ENCODE measurements at regions not wholly inside any gene's neighbourhood (a gene's known extent, or its start where the extent isn't known, plus 50 kb on each side); places are given as distances from the start of the nearest gene placed in this dataset.

DNA sequence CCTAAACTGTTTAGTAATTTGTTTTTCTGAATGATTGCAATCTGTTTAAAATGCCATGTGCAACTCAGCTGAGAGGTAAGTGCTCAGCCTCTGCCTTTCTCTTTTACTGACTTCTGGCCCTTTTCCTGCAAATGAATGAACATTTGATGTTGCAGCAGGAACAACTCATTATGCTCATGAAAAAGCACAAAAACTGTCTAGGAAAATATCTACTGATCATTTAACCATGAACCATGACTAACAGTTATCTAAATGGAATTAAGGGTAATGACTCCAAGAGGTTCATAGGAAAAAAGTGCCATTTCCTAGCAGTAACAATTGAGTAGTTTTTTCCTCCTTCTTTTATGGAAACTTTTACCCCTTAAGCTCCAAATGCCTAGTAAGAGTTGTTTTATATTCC lies 70.6 kb upstream of the ANKH start:
- Histone ChIP-seq H3K9me2 (ENCODE audit: insufficient read depth) (no peaks in the 10 kb centered on the region), H3K9me3 (ENCODE audit: low read depth) (no peaks in the 10 kb centered on the region), H3K27ac (no peak overlapping the region), H3F3A (ENCODE audit: insufficient read depth) (no peaks in the 10 kb centered on the region), H3K4me2 (ENCODE audit: unreplicated experiment) (no peak overlapping the region), H3K79me2 (ENCODE audit: insufficient read depth) (no peaks in the 10 kb centered on the region), H3K4me3 (no peak overlapping the region), H3K27me3 (replicated peaks; ENCODE audit: insufficient read depth) (no peaks in the 10 kb centered on the region), H3K9ac (no peak overlapping the region), H2AFZ (no peak overlapping the region), H3K36me3 (ENCODE audit: low read depth) (no peaks in the 10 kb centered on the region), H4K20me1 (ENCODE audit: insufficient read depth) (no peaks in the 10 kb centered on the region), H3K4me1 (ENCODE audit: insufficient read depth) (0 out of 2 replicates have a peak, but pooled peaks cover 6% of the 10 kb centered on the region)
- in situ Hi-C loops (cut with MboI): no loop called here
- DNase-seq: no peak
- TF ChIP-seq EZH2phosphoT487 (IDR thresholded peaks at IDR 0.05; ENCODE audit: insufficient read depth, low read depth) (no peak), EZH2 (IDR thresholded peaks at IDR 0.05; ENCODE audit: insufficient read depth, poor library complexity, severe bottlenecking) (no peak)

DNA sequence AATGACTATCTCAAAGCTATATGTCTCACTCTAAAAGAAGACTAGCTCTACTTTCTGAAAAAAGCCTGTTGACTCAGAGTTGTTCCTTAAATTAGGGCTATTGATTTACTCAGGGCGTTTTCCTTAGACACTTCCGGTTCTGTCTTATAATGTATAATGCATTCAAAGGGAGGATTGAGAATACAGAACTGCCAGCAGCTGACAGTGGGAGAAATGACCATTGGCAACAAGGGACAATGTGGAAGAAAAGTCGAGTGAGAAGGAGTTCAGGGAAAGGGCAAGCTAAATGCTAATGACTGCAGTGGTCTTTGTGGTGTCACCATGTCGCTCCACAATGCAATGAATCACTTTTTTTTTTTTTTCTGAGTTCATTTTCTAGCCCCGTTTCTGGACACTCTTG lies 65.7 kb upstream of the ANKH start:
- Histone ChIP-seq H3K79me2 (ENCODE audit: insufficient read depth) (no peaks in the 10 kb centered on the region), H3K9me3 (ENCODE audit: low read depth) (no peaks in the 10 kb centered on the region), H3K4me2 (ENCODE audit: unreplicated experiment) (no peak overlapping the region), H3K36me3 (ENCODE audit: low read depth) (no peaks in the 10 kb centered on the region), H3K4me1 (ENCODE audit: insufficient read depth) (0 out of 2 replicates have a peak, but pooled peaks cover 15% of the 10 kb centered on the region), H3F3A (ENCODE audit: insufficient read depth) (peaks cover 18% of the 10 kb centered on the region; the same call in 1 of the 2 replicates), H4K20me1 (ENCODE audit: insufficient read depth) (no peaks in the 10 kb centered on the region), H3K9me2 (ENCODE audit: insufficient read depth) (no peaks in the 10 kb centered on the region), H3K9ac (no peak overlapping the region), H3K27me3 (replicated peaks; ENCODE audit: insufficient read depth) (no peaks in the 10 kb centered on the region), H2AFZ (no peak overlapping the region), H3K27ac (no peak overlapping the region), H3K4me3 (no peak overlapping the region)
- in situ Hi-C loops (cut with MboI): no loop called here
- TF ChIP-seq EZH2 (IDR thresholded peaks at IDR 0.05; ENCODE audit: insufficient read depth, poor library complexity, severe bottlenecking): no peak
- no peak for TF ChIP-seq EZH2phosphoT487 (IDR thresholded peaks at IDR 0.05; ENCODE audit: insufficient read depth, low read depth)
- 50 to 55% methylated on average over 5 of the region's 5 CpGs for WGBS, 2 experiments (ENCODE audit: low coverage in 1 of 2, low lambda C conversion rate in 2 of 2, missing lambda C conversion rate in 2 of 2)
- DNase-seq: no peak

DNA sequence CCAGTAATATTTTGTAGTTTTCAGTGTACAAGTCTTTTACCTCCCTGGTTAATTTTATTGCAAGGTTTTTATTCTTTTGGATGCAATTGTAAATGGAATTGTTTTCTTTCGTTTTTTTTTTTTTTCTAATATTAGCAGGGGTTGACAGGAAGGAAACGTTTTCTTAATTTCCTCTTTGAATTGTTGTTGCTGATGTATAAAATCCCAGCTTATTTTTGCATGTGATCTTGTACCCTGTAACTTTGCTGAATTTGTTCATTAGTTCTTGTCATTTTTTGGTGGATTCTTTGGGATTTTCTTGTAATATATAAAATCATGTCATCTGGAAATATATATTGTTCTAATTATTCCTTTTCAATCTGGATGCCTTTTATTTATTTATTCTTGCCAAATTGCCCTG lies 65.0 kb upstream of the ANKH start:
- no peak for DNase-seq
- Histone ChIP-seq H3K27me3 (replicated peaks; ENCODE audit: insufficient read depth) (no peaks in the 10 kb centered on the region), H3K4me2 (ENCODE audit: unreplicated experiment) (no peak overlapping the region), H3F3A (ENCODE audit: insufficient read depth) (peaks cover 18% of the 10 kb centered on the region; the same call in 1 of the 2 replicates), H3K4me3 (no peak overlapping the region), H3K36me3 (ENCODE audit: low read depth) (no peaks in the 10 kb centered on the region), H2AFZ (no peak overlapping the region), H3K9me3 (ENCODE audit: low read depth) (no peaks in the 10 kb centered on the region), H3K4me1 (ENCODE audit: insufficient read depth) (0 out of 2 replicates have a peak, but pooled peaks cover 15% of the 10 kb centered on the region), H3K9me2 (ENCODE audit: insufficient read depth) (no peaks in the 10 kb centered on the region), H3K79me2 (ENCODE audit: insufficient read depth) (no peaks in the 10 kb centered on the region), H4K20me1 (ENCODE audit: insufficient read depth) (no peaks in the 10 kb centered on the region), H3K27ac (no peak overlapping the region), H3K9ac (no peak overlapping the region)
- TF ChIP-seq EZH2phosphoT487 (IDR thresholded peaks at IDR 0.05; ENCODE audit: insufficient read depth, low read depth) (no peak), EZH2 (IDR thresholded peaks at IDR 0.05; ENCODE audit: insufficient read depth, poor library complexity, severe bottlenecking) (no peak)
- in situ Hi-C loops (cut with MboI): no loop called here
- WGBS, 2 experiments (ENCODE audit: low coverage in 1 of 2, low lambda C conversion rate in 2 of 2, missing lambda C conversion rate in 2 of 2): 7 to 14% methylated on average over 2 of the region's 2 CpGs

DNA sequence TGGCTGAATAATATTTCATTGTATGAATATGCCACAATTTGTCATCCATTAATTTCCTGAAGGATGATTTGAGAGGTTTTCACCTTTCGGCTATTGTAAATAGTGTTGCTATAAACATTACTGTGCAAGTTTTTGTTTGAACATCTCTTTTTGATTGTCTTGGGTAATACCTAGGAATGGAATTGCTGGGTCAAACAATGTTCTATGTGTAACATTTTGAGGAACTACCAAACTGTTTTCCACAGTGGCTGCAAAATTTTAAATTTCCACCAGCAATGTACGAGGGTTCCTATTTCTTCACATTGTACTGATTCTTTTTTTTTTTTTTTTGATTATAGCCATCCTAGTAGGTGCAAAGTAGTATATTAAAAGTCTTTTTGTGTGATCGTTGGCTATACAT lies 63.8 kb upstream of the ANKH start:
- H3K9ac ChIP-seq: no peak overlapping the region
- no peaks in the 10 kb centered on the region for H4K20me1 ChIP-seq (ENCODE audit: insufficient read depth)
- H3K9me3 ChIP-seq (ENCODE audit: low read depth): no peaks in the 10 kb centered on the region
- H3K4me1 ChIP-seq (ENCODE audit: insufficient read depth): peaks cover 19% of the 10 kb centered on the region; the same call in 1 of the 2 replicates
- H3K27me3 ChIP-seq (replicated peaks; ENCODE audit: insufficient read depth): no peaks in the 10 kb centered on the region
- no peak overlapping the region for H3K27ac ChIP-seq
- no peaks in the 10 kb centered on the region for H3K9me2 ChIP-seq (ENCODE audit: insufficient read depth)
- no peaks in the 10 kb centered on the region for H3K79me2 ChIP-seq (ENCODE audit: insufficient read depth)
- no peaks in the 10 kb centered on the region for H3K36me3 ChIP-seq (ENCODE audit: low read depth)
- no peak for TF ChIP-seq EZH2phosphoT487 (IDR thresholded peaks at IDR 0.05; ENCODE audit: insufficient read depth, low read depth)
- TF ChIP-seq EZH2 (IDR thresholded peaks at IDR 0.05; ENCODE audit: insufficient read depth, poor library complexity, severe bottlenecking): no peak
- DNase-seq: peak; percentile 45
- no peak overlapping the region for H3K4me3 ChIP-seq
- H2AFZ ChIP-seq: no peak overlapping the region
- H3F3A ChIP-seq (ENCODE audit: insufficient read depth): peaks cover 18% of the 10 kb centered on the region; the same call in 1 of the 2 replicates
- in situ Hi-C loops (cut with MboI): no loop called here
- 68 to 73% methylated on average over 3 of the region's 3 CpGs for WGBS, 2 experiments (ENCODE audit: low coverage in 1 of 2, low lambda C conversion rate in 2 of 2, missing lambda C conversion rate in 2 of 2)
- no peak overlapping the region for H3K4me2 ChIP-seq (ENCODE audit: unreplicated experiment)
